Caco-2 (cell line): ENCODE measurements at regions not wholly inside any gene's neighbourhood (a gene's known extent, or its start where the extent isn't known, plus 50 kb on each side); places are given as distances from the start of the nearest gene placed in this dataset.
"Not testable (repeated sequence)": the region's sequence is repeated elsewhere in the genome, so short reads cannot be mapped to it uniquely, and the experiment has no call there.

Experiments
- BruUV-seq: library from RNA; stranded (reverse); fragments of 400-500 nt; replicated peaks from 2 replicates; lab custom pipeline; 2021; lab: Mats Ljungman, UMichigan
- CTCF ChIA-PET: fragments of 300-600 bp; sonication (Branson Sonifier 250); formaldehyde crosslinking; loops from one replicate; lab custom pipeline; 2022; ENCODE audit warnings: antibody characterized with exemption; lab: Charles Lee
- POLR2A ChIA-PET: fragments of 300-600 bp; sonication (Branson Sonifier 250); formaldehyde crosslinking; loops from one replicate; lab custom pipeline; 2022; ENCODE audit warnings: antibody characterized with exemption; lab: Charles Lee
- DNase-seq, 2 experiments: peaks; one replicate each; pipeline versions ENCODE4 v3.0.0 to v3.0.0-alpha.2; 2020 to 2022
- H3K27me3 ChIP-seq: replicated peaks from 2 replicates; pipeline ENCODE4 v1.6.0; 2011; ENCODE audit warnings: low read length; ENCODE audit not compliant: control insufficient read depth, insufficient read depth
- H3K36me3 ChIP-seq: 2 replicates; pipeline ENCODE4 v1.5.1; 2011; ENCODE audit warnings: low read length; ENCODE audit not compliant: control insufficient read depth, insufficient read depth
- H3K4me1 ChIP-seq: fragments of 250-450 bp; sonication (Bioruptor Pico); 2 replicates; pipeline ENCODE4 v1.5.1; 2020; ENCODE audit warnings: mild to moderate bottlenecking
- H3K4me3 ChIP-seq: 2 replicates; pipeline ENCODE4 v1.5.1; 2011; ENCODE audit warnings: low read depth, mild to moderate bottlenecking, control low read depth, low read length
- H3K9me3 ChIP-seq: fragments of 250-450 bp; sonication (Bioruptor Pico); 2 replicates; pipeline ENCODE4 v1.5.1; 2020; ENCODE audit warnings: mild to moderate bottlenecking, moderate library complexity
- H3K27ac Mint-ChIP-seq: one replicate; pipeline ENCODE4 v1.8.0; 2022; ENCODE audit warnings: mixed read lengths; ENCODE audit not compliant: unreplicated experiment
- H3K27me3 Mint-ChIP-seq: one replicate; pipeline ENCODE4 v1.8.0; 2022; ENCODE audit warnings: mixed read lengths; ENCODE audit not compliant: insufficient read depth, unreplicated experiment
- H3K36me3 Mint-ChIP-seq: one replicate; pipeline ENCODE4 v1.8.0; 2022; ENCODE audit warnings: mild to moderate bottlenecking, mixed read lengths; ENCODE audit not compliant: insufficient read depth, unreplicated experiment
- H3K4me1 Mint-ChIP-seq: one replicate; pipeline ENCODE4 v1.8.0; 2022; ENCODE audit warnings: low read depth, mixed read lengths; ENCODE audit not compliant: unreplicated experiment
- H3K4me3 Mint-ChIP-seq: one replicate; pipeline ENCODE4 v1.8.0; 2022; ENCODE audit warnings: mild to moderate bottlenecking, moderate library complexity, mixed read lengths; ENCODE audit not compliant: unreplicated experiment
- H3K9me3 Mint-ChIP-seq: one replicate; pipeline ENCODE4 v1.8.0; 2022; ENCODE audit warnings: mixed read lengths; ENCODE audit not compliant: unreplicated experiment
- intact Hi-C: fragments of 100-400 bp; cut with micrococcal nuclease; formaldehyde crosslinking; loops from one replicate; pipeline ENCODE4 v1.10.0; 2022; ENCODE audit not compliant: unreplicated experiment
- TF ChIP-seq, protein P1 (sequence below), 2 experiments: fragments of 200-600 bp in 1 of 2; IDR thresholded peaks; 1 replicate in 1 of 2; 2 replicates in 1 of 2; pipeline versions ENCODE4 v1.5.1 to v1.8.0; 2011 to 2022; ENCODE audit warnings: antibody characterized with exemption in 1 of 2, control low read depth in 1 of 2, inconsistent platforms in 1 of 2, low read depth in 1 of 2, low read length in 1 of 2, mild to moderate bottlenecking in 1 of 2, moderate library complexity in 1 of 2; ENCODE audit not compliant: insufficient read depth in 1 of 2, severe bottlenecking in 1 of 2, unreplicated experiment in 1 of 2

DNA sequence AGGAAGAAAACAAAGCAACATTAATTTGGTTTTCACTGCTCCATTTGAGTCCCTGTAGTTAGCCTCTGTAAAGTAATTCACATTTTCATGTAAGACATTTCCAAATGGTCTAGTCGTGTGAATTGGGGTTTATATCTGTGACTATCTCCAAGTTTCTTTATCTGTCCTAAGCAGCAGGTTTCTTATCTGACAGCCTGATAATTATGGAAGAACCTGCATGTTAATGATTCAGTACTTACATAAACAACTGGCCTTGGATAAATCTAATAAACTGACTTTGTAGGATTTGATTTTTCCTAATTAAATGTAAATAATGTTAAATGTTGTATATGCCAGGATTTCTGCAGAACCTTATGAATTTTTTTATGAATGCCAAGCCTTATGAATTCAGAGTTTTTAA lies 964.9 kb downstream of the NR2F1-AS1 start:
- no peaks in the 10 kb centered on the region for H3K36me3 Mint-ChIP-seq
- BruUV-seq = no TSS peak

GRCh38 chr5:92613546-92613945 lies 967.5 kb downstream of the NR2F1-AS1 start:
- no peaks in the 10 kb centered on the region for H3K36me3 ChIP-seq
- no peak overlapping the region for H3K27ac Mint-ChIP-seq
- H3K36me3 Mint-ChIP-seq = no peaks in the 10 kb centered on the region
- H3K27me3 Mint-ChIP-seq = no peaks in the 10 kb centered on the region
- H3K9me3 ChIP-seq = no peaks in the 10 kb centered on the region
- no peaks in the 10 kb centered on the region for H3K27me3 ChIP-seq
- BruUV-seq = no TSS peak
- H3K9me3 Mint-ChIP-seq = no peaks in the 10 kb centered on the region
- CTCF ChIA-PET = no interaction called here
- intact Hi-C loops = no loop called here
- TF ChIP-seq, protein P1, sequence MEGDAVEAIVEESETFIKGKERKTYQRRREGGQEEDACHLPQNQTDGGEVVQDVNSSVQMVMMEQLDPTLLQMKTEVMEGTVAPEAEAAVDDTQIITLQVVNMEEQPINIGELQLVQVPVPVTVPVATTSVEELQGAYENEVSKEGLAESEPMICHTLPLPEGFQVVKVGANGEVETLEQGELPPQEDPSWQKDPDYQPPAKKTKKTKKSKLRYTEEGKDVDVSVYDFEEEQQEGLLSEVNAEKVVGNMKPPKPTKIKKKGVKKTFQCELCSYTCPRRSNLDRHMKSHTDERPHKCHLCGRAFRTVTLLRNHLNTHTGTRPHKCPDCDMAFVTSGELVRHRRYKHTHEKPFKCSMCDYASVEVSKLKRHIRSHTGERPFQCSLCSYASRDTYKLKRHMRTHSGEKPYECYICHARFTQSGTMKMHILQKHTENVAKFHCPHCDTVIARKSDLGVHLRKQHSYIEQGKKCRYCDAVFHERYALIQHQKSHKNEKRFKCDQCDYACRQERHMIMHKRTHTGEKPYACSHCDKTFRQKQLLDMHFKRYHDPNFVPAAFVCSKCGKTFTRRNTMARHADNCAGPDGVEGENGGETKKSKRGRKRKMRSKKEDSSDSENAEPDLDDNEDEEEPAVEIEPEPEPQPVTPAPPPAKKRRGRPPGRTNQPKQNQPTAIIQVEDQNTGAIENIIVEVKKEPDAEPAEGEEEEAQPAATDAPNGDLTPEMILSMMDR (IDR thresholded peaks at IDR 0.05; ENCODE audit: insufficient read depth in 1 of 2, low read depth in 1 of 2, low read length in 1 of 2, severe bottlenecking in 1 of 2, unreplicated experiment in 1 of 2) = no peak
- POLR2A ChIA-PET = no interaction called here
- no peaks in the 10 kb centered on the region for H3K4me1 Mint-ChIP-seq
- no peaks in the 10 kb centered on the region for H3K4me1 ChIP-seq
- no peak overlapping the region for H3K4me3 Mint-ChIP-seq
- H3K4me3 ChIP-seq = no peak overlapping the region
- DNase-seq = no peak

More for the DNA sequence above, 964.9 kb downstream of the NR2F1-AS1 start:
- Mint-ChIP-seq H3K4me1 (no peaks in the 10 kb centered on the region), H3K4me3 (no peak overlapping the region), H3K27me3 (no peaks in the 10 kb centered on the region), H3K9me3 (no peaks in the 10 kb centered on the region), H3K27ac (no peak overlapping the region)
- DNase-seq = no peak
- H3K27me3 ChIP-seq = no peaks in the 10 kb centered on the region
- TF ChIP-seq, protein P1 (IDR thresholded peaks at IDR 0.05; ENCODE audit: insufficient read depth in 1 of 2, low read depth in 1 of 2, low read length in 1 of 2, severe bottlenecking in 1 of 2, unreplicated experiment in 1 of 2) = no peak
- POLR2A ChIA-PET = no interaction called here
- H3K36me3 ChIP-seq = no peaks in the 10 kb centered on the region
- CTCF ChIA-PET = no interaction called here
- intact Hi-C loops = no loop called here
- H3K4me3 ChIP-seq = no peak overlapping the region
- H3K9me3 ChIP-seq = no peaks in the 10 kb centered on the region
- no peaks in the 10 kb centered on the region for H3K4me1 ChIP-seq

GRCh38 chr5:92610435-92610834 lies 970.6 kb downstream of the NR2F1-AS1 start:
- H3K4me1 Mint-ChIP-seq, intact Hi-C loops, H3K36me3 Mint-ChIP-seq, H3K27ac Mint-ChIP-seq, H3K27me3 Mint-ChIP-seq, H3K4me3 ChIP-seq, POLR2A ChIA-PET, H3K9me3 ChIP-seq, H3K4me1 ChIP-seq, H3K27me3 ChIP-seq, H3K36me3 ChIP-seq, CTCF ChIA-PET, H3K4me3 Mint-ChIP-seq, BruUV-seq, H3K9me3 Mint-ChIP-seq, DNase-seq: not testable (repeated sequence)

DNA sequence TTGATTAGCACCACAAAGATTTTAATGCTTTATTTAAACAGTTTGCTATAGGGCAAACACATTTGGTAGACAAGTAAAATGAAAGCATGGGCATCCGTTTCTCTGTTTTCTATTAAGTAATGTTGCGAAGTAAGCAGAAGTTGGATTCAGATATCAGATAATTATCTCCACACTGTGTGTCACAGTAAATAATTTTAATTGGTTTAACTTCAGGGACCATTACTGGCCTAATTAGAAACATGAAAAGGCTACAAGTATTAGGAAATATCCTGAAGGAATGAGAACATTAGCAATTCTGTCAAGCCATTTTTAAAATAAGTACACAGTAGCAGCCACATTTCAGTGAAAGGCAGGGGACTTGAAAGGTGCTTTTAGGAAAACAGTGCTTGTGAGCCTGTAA lies 975.4 kb downstream of the NR2F1-AS1 start:
- TF ChIP-seq, protein P1 (IDR thresholded peaks at IDR 0.05; ENCODE audit: insufficient read depth in 1 of 2, low read depth in 1 of 2, low read length in 1 of 2, severe bottlenecking in 1 of 2, unreplicated experiment in 1 of 2) = no peak
- Histone ChIP-seq H3K9me3 (no peaks in the 10 kb centered on the region), H3K27me3 (no peaks in the 10 kb centered on the region), H3K4me1 (no peaks in the 10 kb centered on the region), H3K4me3 (no peak overlapping the region), H3K36me3 (no peaks in the 10 kb centered on the region)
- no peak for DNase-seq
- Mint-ChIP-seq H3K27me3 (no peaks in the 10 kb centered on the region), H3K4me1 (no peaks in the 10 kb centered on the region), H3K9me3 (no peaks in the 10 kb centered on the region), H3K4me3 (no peak overlapping the region), H3K36me3 (no peaks in the 10 kb centered on the region), H3K27ac (no peak overlapping the region)
- intact Hi-C loops = no loop called here
- ChIA-PET POLR2A (no interaction called here), CTCF (no interaction called here)
- BruUV-seq = no TSS peak
